ENCODE measurements at regions not wholly inside any gene's neighbourhood (a gene's known extent, or its start where the extent isn't known, plus 50 kb on each side); places are given as distances from the start of the nearest gene placed in this dataset.
"Not testable (repeated sequence)": the region's sequence is repeated elsewhere in the genome, so short reads cannot be mapped to it uniquely, and the experiment has no call there.

GRCh38 chr4:111930659-111931058 lies 214.6 kb upstream of the FAM241A start:
- no peak for DNase-seq

- DNase-seq, result no peak
Observed at GRCh38 chr4:111933703-111934102, 211.6 kb upstream of the FAM241A start.

GRCh38 chr4:111934314-111934713 lies 210.9 kb upstream of the FAM241A start:
- no peak for DNase-seq

GRCh38 chr4:111937368-111937767 lies 207.9 kb upstream of the FAM241A start:
- DNase-seq, result peak; percentile 58

- DNase-seq, result no peak
Observed at GRCh38 chr4:111941957-111942356, 203.3 kb upstream of the FAM241A start.

- peak; percentile 59 for DNase-seq
Observed at GRCh38 chr4:111943796-111944203, 201.5 kb upstream of the FAM241A start.

GRCh38 chr4:111945014-111945413 lies 200.2 kb upstream of the FAM241A start:
- DNase-seq, result no peak

GRCh38 chr4:111946800-111947199 lies 198.5 kb upstream of the FAM241A start:
- no peak for DNase-seq

GRCh38 chr4:111952688-111953087 lies 192.6 kb upstream of the FAM241A start:
- DNase-seq, result no peak

GRCh38 chr4:111954550-111954949 lies 190.7 kb upstream of the FAM241A start:
- DNase-seq, result no peak

- no peak for DNase-seq
Observed at GRCh38 chr4:111955001-111955400, 190.3 kb upstream of the FAM241A start.

- no peak for DNase-seq
Observed at GRCh38 chr4:111957116-111957515, 188.1 kb upstream of the FAM241A start.

- no peak for DNase-seq
Observed at GRCh38 chr4:111957997-111958396, 187.3 kb upstream of the FAM241A start.

GRCh38 chr4:111959222-111959621 lies 186.0 kb upstream of the FAM241A start:
- DNase-seq, result no peak

- DNase-seq, result no peak
Observed at GRCh38 chr4:111960241-111960667, 185.0 kb upstream of the FAM241A start.

GRCh38 chr4:111961026-111961425 lies 184.2 kb upstream of the FAM241A start:
- not testable (repeated sequence) for DNase-seq

GRCh38 chr4:111961809-111962208 lies 183.4 kb upstream of the FAM241A start:
- DNase-seq, result no peak

GRCh38 chr4:111963158-111963700 lies 182.0 kb upstream of the FAM241A start:
- no peak for DNase-seq

GRCh38 chr4:111977419-111977965 lies 167.8 kb upstream of the FAM241A start:
- DNase-seq, result no peak

- DNase-seq, result no peak
Observed at GRCh38 chr4:111979921-111980320, 165.3 kb upstream of the FAM241A start.

- no peak for DNase-seq
Observed at GRCh38 chr4:111982089-111982488, 163.2 kb upstream of the FAM241A start.

- no peak for DNase-seq
Observed at GRCh38 chr4:111984169-111984819, 161.0 kb upstream of the FAM241A start.

- DNase-seq, result no peak
Observed at GRCh38 chr4:111985426-111985825, 159.8 kb upstream of the FAM241A start.

- no peak for DNase-seq
Observed at GRCh38 chr4:111986095-111986494, 159.2 kb upstream of the FAM241A start.

- no peak for DNase-seq
Observed at GRCh38 chr4:111988514-111988913, 156.7 kb upstream of the FAM241A start.

All from COR-L47 (cell line).